ENCODE measurements at regions not wholly inside any gene's neighbourhood (a gene's known extent, or its start where the extent isn't known, plus 50 kb on each side); places are given as distances from the start of the nearest gene placed in this dataset.

- TF ChIP-seq, protein P1, sequence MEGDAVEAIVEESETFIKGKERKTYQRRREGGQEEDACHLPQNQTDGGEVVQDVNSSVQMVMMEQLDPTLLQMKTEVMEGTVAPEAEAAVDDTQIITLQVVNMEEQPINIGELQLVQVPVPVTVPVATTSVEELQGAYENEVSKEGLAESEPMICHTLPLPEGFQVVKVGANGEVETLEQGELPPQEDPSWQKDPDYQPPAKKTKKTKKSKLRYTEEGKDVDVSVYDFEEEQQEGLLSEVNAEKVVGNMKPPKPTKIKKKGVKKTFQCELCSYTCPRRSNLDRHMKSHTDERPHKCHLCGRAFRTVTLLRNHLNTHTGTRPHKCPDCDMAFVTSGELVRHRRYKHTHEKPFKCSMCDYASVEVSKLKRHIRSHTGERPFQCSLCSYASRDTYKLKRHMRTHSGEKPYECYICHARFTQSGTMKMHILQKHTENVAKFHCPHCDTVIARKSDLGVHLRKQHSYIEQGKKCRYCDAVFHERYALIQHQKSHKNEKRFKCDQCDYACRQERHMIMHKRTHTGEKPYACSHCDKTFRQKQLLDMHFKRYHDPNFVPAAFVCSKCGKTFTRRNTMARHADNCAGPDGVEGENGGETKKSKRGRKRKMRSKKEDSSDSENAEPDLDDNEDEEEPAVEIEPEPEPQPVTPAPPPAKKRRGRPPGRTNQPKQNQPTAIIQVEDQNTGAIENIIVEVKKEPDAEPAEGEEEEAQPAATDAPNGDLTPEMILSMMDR (IDR thresholded peaks at IDR 0.05 in 8 of 11, conservative IDR thresholded peaks at IDR 0.05 in 3 of 11), result peak in 5 of 11 experiments; percentile 18 to 44 (median 21)
- no peak for TF ChIP-seq POLR2A (IDR thresholded peaks at IDR 0.05)
These were observed 187.8 kb downstream of the NXNL2 start for GRCh38 chr9:88722753-88723152.

Data from spleen (tissue), 7 donors.